ENCODE measurements at regions not wholly inside any gene's neighbourhood (a gene's known extent, or its start where the extent isn't known, plus 50 kb on each side); places are given as distances from the start of the nearest gene placed in this dataset.
"Not testable (repeated sequence)": the region's sequence is repeated elsewhere in the genome, so short reads cannot be mapped to it uniquely, and the experiment has no call there.

DNA sequence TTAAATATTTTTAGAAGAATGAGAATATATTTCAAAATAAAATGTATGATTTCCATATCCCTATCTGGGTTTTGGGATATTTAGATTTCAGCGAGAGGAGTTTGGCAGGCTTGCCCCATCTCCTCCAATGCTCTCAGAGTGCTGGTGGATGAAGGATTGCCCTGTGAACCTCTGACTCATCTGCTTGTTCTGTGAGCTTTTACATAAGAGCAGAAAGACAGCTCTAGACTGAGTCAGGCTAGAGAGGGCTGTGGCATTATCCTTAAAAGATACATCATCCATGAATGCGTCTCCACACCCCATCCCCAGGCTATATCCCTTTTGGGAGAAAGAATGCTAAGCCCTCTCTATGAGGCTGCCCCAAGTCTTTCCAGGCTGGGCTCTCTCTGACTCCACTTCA is 190.6 kb downstream of the TUBA3C start:
- no peak for DNase-seq

DNA sequence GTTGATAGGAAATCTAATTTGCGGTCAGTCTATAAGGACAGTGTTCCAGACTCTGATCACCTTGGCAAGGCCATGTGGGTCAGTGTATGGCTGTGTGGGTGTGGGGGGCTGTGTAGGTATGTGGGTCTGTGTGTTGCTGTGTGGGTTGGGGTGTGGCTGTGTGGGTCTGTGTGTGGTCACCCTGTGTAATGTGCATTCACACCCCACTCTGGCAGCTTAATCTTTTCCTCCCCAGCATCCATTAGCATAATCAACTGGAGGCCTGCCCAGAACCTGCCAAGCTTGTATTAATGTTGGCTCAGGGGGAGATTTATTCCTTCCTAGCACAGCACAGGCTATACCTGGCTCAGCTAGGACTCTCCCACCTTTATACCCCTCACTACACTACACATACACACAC is 203.2 kb downstream of the TUBA3C start:
- DNase-seq: no peak

DNA sequence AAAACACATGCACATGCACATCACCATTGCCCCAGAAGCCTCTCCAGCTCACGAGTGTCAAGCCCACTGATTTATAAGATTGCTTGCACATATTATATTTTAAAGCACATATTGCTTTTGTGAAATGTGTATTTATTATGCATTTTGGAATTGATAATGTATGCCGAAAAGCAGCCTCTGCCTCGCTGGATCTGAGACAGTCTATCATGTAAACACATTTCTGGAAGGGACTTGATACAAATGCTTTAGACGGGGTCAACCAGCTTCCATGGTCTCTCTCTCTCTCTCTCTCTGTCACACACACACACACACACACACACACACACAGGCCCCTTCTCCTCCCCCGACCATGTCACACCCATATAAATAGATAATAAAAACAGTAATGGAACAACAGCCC is 203.8 kb downstream of the TUBA3C start:
- DNase-seq: no peak

- no peak for DNase-seq
Observed at GRCh38 chr13:18971576-18972219, 209.9 kb downstream of the TUBA3C start.

DNA sequence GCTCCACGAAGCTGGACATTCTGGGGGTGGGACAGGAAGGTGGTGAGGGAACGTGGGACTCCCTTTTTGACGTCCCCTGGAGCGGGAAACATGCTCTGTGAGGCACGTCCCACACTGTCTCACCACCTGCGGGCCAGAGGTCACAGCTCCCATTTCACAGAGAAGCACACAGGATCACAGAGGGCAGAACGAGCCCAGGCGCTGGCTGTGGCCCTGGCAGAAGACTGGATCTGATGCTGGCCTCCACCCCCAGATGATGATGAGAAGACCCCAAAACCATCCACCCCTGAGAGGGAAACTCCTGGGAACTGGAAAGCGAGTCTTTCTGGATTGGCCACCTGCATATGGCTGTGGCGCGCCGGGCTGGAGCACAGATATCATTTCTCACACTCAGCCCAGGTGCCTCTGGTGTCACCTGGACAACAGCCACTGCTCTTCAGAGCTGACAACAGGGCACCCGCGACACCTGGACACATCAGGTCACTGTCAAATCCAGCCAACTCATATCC is 216.2 kb downstream of the TUBA3C start:
- no peak for DNase-seq

DNA sequence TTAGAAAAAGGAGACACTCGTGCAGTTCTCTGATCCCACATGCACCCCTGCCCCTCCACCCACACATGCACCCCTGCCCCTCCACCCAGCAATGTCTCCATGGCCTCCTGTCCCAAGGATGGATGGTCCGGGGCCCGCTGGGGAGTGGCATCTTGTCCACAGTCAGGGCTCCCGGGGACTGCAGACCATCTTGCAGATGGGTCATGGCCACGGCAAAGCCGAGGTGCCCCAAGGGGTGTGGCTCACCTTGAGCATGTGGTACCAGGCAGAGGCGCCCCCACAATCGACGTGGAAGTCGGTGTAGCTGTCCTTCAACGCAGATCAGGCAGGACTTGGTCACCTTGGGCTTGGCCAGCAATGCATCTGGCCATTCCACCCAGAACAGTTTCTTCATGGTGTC is 216.7 kb downstream of the TUBA3C start:
- DNase-seq: no peak

DNA sequence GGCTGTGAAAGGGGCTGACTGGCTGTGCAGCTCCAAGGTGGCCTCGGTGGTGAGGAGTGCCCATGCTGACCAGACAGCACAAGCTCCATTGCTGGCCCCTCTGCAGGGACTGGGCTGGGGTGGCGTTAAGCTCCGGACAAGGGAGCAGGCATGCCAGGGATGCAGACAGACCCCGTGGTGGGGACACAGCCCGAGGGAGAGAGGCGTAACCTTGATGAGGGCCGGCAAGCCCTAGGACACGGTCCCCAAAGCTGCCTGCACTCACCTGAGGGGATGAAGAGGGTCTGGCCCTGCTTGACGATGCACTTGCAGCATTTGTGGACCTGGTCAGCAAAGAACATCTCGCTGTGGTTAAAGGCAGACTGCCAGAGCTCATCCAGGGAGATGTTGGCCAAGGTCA is 217.9 kb downstream of the TUBA3C start:
- not testable (repeated sequence) for DNase-seq

GRCh38 chr13:18962168-18962734 is 219.4 kb downstream of the TUBA3C start:
- no peak for DNase-seq

DNA sequence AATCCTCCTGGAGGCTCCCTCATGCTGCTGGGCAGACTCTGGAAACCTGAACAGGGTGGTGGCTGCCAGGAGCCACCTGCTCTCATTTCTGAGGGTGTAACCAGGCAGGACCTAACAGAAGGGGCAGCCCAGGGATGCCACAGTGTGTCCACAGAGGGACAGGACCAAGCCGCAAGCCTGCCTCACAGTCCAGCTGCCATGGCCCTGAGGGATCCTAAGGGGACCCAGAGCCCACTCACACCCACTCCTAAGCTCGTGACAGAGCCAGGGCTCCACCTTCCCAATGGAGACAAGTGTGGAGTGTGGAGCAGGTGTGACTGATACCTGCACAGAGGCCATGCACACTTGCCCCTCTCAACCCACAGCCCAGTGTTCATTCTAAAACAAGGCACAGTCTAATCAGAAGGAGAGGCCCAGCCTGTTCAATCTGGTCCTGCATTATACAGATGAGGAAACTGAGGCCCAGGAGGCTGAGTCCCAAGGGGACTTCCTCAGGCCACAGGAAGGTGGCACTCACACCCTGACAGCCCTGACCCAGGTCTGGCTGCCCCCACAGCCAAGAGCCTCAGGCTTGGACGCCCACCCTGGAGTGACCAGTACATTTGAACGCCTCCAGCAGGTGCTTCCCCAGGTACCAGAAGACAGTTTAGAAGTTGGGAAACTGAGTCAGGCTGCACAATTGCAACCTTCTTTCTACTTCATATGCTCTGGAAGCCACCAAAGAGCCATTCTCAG is 220.1 kb downstream of the TUBA3C start:
- no peak for DNase-seq

GRCh38 chr13:18960637-18961227 is 220.9 kb downstream of the TUBA3C start:
- no peak for DNase-seq

- DNase-seq: no peak
Observed at GRCh38 chr13:18959996-18960395, 221.6 kb downstream of the TUBA3C start.

GRCh38 chr13:18959229-18959628 is 222.4 kb downstream of the TUBA3C start:
- DNase-seq: no peak

GRCh38 chr13:18956473-18957078 is 225.0 kb downstream of the TUBA3C start:
- no peak for DNase-seq

GRCh38 chr13:18954254-18954653 is 227.4 kb downstream of the TUBA3C start:
- DNase-seq: no peak

- no peak for DNase-seq
Observed at GRCh38 chr13:18953139-18953930, 228.3 kb downstream of the TUBA3C start.

DNA sequence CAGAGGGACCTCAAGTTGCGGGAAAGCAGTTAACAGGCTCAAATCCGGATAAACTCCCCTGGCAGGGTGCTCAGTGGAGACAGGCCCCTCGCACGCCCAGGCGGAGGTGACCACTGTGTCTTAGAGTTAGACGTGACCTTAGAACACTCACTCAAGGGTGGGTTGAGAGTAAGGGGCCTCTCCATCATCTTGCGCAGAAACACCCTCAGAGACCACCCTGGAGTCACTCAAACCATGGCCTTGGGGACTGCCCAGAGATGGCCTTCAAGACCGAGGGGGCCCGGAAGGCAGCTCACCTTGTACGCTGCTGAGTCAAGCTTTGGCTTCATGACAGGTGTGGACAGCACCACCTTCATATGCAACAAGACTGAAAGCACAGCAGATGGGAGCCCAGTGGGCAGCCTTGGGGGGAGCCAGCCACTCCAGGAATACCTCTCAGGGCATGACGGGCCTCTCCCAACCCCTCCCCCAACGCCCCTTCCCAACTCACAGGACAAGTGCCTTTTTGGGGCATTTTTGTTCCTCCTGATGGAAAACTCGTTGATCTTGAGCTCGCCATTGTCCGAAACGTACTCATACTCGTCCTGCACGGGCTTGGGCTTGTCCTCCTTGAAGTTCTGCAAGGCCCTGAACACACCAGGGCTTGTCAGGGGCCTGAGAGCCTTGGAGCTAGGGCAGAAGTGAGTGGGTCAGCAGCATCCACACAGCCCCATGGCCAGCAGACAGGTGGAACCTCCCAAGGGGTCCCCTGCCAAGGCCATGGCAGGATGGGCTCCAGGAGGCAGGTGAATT is 229.2 kb downstream of the TUBA3C start:
- no peak for DNase-seq

DNA sequence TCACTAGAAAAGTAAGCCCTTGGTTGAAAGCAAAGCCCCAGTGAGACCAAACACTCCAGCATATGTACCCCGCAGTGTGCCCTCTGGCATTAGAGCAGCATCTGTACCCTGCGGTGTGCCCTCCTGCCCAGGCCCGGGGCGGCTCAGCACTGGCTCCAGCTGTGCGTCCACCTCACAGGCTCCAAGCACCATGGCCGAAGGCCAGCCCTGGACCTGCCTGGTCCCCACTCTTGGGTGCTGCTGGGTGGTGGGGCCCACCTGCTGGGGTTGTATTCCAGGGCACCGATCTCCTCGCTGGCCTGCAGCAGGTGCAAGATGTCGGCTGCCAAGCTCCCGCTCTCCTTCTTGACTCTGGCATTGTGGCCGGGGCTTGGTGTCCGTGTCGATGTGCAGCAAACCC is 230.2 kb downstream of the TUBA3C start:
- DNase-seq: no peak

GRCh38 chr13:18949970-18950369 is 231.7 kb downstream of the TUBA3C start:
- no peak for DNase-seq

DNA sequence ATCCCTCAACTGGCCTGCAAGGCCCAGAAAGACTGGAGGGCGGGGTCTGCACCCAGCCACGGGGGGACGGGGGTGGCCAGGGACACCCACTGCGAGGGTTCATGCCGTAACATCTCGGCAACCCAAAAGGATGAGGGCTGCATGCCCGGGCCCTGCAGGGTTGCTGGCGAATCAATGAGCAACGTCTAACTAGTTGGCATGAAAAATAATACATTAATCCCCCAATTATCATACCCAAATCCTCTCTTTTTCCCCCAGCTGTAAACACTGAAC is 232.2 kb downstream of the TUBA3C start:
- DNase-seq: no peak

DNA sequence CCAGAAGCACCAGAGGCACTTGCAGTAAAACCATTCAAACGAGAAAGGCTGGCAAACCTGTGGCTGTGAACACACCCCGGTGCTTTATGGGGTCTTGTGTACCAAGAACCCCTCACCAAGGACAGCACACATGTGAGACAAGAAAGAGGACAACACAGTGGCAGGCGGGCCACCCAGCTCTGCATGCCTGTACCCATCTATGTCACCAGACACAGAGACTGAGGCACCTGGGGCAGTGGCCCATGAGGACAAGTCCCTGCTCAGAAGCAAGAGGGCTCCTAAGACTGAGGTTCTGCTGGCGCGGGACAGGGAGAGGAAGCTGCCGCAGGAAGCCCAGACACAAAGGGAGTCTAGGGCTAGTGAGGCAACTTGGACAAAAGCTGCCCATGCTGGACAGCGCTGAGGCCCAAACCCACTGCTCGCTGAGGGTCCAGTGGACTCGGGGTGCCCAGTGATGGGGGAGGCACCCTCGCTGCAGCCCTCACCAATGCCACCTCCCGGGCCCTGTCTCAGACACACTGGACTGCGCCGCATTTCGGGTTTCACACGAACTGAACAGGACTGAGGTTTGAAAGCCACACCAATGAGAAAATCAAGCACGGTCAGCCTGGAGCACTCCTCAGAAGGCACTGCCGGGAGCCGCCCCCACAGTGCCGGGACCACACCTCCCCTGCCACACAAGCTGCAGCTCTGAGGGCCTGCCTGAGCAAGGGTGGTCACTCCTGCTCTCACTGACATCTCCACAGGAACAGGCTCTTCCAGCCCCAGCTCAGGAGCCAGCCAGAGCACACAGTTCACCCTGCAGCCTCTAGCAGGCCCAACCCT is 232.7 kb downstream of the TUBA3C start:
- no peak for DNase-seq

Measured in NCI-H146 (cell line).